ENCODE measurements at regions not wholly inside any gene's neighbourhood (a gene's known extent, or its start where the extent isn't known, plus 50 kb on each side); places are given as distances from the start of the nearest gene placed in this dataset.

DNA sequence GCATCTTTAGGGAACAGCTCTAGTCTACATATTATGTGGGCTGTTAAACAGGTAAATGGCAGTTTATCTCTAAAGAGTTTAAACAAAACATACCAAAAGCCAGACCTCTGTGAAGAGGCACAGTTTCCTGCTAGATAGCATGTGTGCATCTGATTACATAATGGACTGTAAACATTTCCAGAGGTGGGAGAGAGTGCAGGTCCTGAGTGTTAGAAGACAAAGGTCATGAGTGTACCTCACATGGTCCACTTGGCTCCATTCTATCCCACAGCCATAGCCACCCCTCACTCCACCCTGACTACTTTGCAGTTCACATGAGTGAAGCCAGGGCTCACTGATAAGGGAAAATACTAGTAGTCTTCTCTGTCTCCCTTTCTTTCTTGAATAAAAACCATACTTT lies 233.4 kb downstream of the MTX2 start:
- no peak for DNase-seq (ENCODE audit: low read depth)

DNA sequence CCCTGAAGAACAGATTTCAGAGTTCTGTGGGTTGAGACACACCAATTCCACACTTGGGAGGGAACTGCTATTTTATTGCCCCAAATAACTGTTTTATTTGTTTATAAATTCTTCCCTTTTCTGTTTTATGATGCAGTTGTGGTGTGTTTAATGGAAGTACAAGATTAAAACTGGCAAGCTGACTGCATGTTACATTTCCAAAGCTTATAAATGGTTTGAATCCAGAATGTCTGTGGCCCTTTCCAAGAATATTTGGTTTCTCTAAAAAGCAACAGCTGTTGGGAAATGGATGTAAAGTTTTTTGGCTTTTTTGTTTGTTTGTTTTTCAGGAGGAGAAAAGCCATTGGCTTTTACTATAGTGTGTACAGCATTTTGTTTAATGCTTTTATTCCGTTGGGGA lies 234.5 kb downstream of the MTX2 start:
- no peak for DNase-seq (ENCODE audit: low read depth)

DNA sequence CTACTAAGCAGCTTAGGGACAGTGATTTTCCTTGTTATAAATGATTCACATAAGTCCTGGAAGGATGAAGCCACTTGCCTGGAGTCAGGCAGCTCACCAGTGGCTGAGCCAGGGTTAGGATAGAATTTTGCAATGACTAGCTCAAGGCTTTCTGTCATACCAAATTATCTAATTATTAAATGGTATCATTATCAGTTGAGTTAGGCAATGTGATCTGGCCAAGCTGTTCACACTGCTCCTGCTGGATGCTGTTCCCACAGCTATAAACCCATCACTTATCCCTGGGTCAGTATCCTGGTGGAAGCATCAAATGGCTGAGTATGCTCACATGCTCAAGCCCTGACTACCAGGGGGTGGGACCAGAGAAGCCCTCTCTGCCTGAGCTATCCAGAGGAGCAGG lies 235.2 kb downstream of the MTX2 start:
- no peak for DNase-seq (ENCODE audit: low read depth)

DNA sequence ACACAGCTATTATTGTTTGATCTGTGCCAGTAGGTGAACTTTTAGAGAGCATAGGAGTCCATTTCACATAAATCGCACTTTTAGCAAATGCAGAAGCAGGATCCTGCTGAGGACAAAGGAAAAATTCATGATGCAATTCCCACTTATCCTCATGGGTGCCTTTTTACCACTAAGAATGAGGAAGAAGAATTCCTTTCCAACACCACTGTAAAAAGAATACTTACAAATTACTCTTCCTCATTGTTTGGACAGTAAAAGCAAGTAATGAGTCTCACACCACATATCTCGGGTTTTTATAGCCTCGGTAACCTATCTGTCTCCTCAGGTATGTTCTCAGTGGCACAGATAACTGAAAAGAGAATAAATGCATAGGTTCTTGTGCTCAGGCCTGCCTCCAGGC lies 238.5 kb downstream of the MTX2 start:
- DNase-seq (ENCODE audit: low read depth) = no peak

DNA sequence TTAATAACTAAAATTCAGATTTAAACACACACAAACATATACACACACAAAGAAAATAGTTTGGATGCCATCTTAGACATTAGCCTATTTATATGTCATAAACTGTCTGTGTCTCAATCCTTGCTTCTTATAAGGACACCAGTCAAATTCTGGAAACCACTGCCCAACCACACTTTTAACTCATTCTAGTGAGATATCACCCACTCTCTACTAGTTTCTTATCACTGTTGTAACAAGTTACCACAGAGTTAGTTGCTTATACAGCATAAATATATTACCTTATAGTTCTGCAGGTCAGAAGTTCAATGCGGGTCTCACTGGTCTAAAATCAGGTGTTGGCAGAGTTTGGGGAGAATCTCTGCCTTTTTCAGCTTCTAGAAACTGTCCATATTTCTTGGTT lies 239.1 kb downstream of the MTX2 start:
- no peak for DNase-seq (ENCODE audit: low read depth)

DNA sequence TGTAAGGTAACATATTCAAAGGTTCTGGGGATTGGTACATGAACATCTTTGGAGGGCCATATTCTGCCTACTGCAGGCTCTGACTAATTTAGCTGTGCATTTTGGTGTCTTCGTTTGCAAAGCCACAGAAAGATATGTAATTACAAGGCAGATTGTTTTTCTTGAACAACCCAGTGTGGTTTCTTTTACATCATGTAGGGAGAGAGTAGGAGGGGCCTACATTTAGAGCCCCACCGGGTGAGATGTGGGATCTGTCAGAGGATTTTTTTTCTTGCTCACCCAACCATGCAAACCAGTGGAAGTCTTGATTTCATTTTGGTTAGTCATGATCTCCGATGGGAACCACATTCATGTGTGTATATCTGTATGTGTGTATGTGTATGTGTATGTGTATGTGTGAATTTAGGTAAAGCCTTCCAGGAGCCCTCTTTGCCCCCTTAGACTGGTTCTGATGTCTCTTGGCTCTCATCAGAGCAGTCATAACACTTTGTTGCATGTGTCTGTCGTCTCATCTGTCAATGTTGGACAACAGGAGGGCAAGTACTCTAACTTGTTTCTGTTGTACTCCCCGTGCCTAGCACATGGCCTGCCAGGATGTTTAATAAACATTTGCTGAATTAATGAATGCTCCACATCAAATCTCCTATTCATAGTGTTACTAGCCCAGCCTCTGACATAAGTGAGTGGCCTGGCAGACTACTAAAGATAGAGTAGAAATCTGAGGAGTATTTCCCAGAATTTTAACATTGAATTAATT lies 239.9 kb downstream of the MTX2 start:
- no peak for DNase-seq (ENCODE audit: low read depth)

DNA sequence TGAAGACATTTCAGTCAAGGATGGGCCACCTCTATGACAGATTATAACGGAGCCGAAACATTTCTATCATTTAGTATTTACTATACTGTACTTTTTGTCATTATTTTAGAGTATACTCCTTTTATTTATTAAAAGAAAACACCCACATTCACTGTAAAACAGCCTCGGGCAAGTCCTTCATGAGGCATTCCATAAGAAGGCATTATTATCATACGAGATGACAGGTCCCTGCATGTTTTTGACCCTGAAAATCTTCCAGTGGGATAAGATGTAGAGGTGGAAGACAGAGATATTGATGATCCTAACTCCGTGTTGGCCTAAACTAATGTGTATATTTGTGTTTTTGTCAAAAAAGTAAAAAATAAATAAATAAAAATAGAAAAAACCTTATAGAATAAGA lies 245.0 kb downstream of the MTX2 start:
- no peak for DNase-seq (ENCODE audit: low read depth)

DNA sequence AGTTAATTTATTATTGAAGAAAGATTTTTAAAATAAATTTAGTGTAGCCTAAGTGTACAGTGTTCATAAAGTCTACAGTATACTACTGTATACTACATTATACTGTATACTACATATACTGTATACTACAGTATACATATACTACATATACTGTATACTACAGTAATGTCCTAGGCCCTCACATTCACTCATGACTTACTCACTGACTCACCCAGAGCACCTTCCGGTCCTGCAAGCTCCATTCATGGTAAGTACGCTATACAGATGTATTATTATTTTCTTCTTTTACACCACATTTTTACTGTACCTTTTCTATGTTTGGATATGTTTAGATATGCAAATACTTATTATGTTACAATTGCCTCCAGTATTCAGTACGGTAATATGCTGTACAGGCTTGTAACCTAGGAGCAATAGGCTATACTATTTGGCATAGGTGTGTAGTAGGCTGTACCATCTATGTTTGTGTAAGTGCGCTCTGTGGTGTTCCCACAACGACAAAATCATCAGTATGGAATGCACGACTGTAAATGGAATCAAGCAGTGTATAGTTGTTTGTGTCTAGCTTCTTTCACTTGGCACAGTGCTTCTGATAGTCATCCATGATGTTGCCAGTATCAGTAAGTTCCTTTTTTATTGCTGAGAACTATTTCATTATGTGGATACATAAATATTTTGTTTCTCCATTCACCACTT lies 245.7 kb downstream of the MTX2 start:
- DNase-seq (ENCODE audit: low read depth) = no peak

DNA sequence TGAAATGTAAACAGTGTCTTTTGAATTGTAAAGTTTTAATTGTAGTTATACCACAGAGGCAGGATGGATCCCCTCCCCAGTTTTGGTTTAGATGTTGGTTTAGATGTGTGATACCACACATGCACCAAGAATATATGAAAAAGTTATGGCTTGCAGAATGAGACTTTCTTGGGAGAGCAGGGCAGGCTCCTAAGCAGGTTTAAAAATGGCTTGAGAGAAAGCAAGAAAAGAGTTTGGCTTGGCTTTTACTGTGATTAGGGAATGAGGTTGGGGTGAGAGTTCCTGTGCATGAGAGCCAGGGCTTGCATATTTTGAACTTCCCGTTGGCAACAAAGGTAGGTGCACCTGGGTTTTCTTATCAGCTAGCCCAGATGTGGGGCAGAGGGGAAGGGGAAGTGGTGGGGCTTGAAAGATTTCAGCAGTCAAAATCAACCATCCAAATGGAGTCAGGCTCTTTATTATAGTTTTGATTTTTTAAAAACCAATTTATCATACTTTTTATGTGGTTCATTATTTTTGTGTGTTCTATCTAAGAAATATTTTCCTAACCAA lies 246.9 kb downstream of the MTX2 start:
- no peak for DNase-seq (ENCODE audit: low read depth)

DNA sequence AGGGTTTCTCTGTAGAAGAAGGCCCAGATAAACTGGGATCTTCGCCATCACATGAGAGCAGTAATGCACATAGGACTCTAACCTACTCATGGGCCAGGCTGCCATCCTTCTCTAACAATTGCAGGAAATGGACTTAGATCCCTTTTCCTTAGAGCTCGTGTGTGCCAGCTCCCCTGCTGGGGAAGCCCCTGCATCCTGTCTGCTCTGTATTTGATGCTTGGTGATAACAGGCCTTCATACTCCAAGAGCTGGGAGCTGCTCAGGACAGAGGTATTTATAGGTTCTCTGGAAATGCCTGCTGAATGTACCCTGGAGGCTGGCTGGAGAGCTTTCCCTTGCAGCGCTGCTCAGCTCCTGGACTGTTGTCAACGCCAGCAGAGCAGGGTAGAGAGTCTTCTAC lies 249.6 kb downstream of the MTX2 start:
- DNase-seq (ENCODE audit: low read depth) = no peak

DNA sequence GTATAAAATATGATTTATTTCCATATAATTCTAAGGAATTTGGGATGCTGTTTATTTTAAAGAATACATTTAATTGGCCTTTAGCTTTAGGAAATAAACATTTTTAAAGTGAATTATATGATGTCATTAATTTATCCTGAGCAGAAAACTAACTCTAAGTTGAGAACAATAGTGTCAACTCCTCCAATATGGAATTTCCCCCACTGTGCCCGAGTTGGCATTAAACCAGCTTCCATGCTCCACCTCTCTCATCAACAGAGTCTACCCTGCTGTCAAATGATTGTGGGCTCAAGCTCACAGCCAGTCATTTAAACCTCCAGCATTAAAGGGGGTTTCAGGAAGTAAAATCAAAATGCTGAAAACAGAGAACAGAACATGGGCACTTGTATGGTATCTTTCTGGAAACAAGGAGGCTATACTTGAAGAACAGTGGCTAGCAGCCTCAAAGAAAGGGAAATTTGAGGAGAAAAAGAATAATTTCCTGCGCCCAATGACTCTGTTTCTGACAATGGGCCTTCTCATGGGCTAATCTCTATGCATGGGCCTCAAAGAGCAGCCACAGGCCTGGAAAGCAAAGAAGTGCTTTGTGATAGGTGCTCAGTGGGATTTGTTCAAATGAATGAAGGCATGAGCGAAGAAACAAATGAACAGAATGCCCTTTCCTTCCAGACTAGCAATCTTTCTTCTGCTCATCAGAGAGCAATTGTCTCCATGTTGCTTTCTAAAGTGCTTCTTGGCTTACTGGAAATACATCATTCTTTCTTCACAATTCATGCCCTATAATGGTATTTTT lies 252.8 kb downstream of the MTX2 start:
- DNase-seq (ENCODE audit: low read depth) = no peak

DNA sequence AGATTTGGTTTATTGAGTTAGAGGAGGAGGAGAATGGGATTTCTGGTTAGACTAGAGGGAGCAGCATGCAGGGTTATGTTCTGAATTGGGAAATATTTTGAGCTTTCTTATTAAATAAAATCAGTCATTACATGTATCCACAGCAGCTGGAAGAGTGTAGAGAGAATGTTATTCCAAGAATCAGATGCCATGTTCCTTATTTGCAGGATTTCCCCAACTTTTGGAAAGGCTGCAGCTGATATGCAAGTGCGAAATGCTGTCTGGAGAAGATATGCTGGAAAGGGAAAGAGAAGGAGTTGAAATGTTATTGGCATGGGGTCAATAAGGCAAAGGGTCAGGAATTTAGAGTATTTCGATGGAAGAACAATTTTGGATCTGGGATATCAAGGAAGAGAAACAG lies 255.8 kb downstream of the MTX2 start:
- no peak for DNase-seq (ENCODE audit: low read depth)

DNA sequence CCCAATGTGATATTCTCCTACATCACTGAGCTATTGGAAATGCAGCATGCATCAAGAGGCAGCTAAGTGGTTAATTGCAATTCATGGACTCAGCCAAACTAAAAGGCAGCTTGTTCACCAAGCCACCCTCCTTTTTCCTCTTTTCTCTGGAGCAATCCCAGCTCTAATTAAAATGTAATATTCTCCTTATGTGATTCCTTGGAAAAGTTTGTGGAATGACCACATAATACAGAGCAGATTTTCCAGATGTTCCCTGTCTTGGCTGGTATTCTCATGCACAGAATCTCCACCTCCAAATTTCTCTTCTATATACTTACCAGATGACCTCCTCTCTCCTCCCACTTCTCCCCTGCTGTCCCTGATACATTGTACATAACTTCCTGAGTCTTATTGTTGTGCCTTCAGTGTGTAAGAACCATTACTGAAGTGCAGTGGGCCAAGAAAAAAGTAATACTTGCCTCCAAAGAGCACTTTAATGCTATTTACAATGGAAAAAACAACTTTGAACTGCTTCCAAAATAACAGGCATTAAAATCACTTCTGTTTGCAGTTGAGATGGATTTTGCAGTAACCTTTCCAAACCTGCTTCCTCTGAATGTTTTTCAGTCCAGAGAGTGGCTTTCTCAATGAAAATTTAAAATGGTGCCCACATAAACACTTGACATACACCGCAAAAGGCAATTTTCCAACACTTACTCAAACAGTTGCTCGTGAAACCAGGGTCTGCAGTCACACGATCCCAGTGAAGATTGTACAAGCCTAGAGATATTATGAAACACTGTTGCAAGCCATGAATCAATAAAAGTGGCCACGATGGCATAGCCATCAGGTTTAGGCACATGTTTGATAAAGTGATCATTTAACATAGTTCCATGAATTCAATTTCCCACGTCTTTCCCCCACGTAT lies 258.0 kb downstream of the MTX2 start:
- DNase-seq (ENCODE audit: low read depth) = no peak

DNA sequence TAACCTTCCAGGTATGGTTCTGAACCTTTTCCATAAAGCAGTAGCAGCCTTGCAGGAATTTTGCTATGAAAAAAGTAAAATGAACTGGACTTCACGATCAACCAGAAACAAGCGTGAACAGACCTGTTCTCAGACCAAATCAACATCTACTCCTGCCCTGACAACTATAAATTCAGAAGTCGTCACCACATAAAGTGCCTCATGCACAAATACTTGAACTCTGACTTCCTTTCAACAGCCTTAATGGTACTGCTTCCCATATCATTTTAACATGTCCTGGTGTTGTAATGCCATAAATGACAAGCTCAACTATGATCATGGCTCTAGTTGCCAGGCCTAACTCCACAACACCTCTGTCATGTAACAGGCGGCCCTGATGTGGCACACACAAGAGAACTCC lies 262.4 kb downstream of the MTX2 start:
- DNase-seq (ENCODE audit: low read depth) = no peak

DNA sequence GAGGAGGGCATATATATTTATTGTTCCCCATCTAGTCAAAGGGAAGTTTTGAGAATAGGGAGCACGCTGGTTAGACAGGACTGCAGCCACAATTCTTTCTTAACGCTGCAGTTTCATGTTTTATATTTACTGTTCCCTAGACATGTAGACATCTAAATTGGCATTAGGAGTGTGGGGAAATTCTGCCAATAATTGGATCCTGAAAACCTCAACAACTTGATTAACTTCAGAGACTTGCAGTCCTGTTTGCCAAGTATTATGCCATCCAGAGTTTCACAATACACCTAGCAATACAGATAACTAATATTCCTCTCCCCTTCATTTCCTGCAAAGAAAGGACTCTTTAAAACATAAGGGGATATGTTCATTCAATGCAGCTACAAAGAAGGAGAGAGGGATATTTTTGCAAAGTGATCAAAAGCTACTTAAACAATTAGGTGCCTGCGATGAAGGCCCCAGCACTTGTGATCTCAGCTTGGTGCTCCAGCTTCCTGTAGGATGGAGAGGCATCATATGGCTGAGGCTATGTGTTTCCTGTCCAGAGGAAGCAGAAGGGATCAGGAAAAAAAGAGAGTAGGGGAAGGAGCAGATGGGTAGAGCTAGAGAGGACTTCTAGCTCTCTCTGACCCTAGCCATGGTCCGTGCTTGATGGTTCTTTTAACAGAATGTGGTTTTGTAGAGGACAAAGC lies 264.4 kb downstream of the MTX2 start:
- DNase-seq (ENCODE audit: low read depth) = no peak

DNA sequence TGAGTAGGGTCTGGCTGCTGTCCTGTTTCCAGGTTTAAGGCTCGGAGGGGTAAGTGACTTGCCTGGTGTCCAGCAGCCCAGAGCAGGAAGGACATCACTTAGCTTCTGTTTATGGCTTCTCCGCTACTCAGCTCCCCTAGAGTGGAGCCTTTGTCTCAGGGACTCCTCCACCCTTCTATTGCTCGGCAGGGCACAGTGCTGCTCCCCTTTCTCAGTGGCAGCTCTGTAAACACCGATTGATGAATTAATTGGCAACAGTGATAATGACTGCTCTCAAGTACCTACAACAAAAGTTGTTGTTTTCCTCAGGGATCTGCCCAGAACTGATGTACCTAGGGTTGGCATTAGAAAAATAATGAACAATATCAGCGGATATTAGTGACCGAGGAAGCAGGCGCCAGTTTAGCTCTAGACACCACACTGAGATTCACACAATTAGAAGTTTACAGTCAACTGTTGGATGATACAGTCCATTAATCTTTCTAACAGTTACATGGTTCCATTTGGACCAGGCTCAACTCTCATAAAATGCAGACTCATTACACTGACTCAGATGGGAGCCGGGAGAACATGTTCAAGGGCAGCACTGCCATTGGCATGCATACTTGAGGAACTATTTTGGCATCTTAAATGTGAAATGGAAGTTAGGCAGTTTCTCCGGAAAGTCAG lies 265.7 kb downstream of the MTX2 start:
- no peak for DNase-seq (ENCODE audit: low read depth)

DNA sequence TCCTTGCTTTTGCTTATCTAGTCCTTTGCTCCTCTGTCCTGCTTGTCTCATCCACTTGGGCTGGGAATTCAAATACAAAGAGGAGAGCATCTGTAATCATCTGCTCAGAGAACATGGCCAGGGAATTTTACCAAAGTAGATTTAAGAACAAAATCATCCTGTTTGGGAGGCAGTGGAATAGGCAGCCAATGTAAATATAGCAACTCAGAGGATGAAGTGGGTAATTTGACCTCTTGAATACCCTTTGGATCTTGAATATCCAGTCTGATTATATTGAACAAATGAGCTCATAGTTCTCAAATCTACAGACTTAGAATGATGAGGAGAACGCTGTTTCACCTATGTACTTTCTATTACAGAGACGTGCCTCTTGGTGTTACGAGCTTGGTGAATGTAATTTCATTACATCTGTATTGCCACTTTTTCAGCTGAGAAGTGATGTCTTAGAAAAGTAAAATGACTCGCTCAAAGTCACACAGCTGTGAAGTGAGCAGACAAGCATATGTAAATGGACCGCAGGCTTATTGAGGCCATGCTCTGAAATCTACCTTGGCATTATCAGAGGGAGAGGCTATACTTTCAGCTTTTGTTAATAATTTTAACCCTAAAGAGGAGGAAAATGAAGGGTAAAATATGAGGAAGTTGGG lies 266.3 kb downstream of the MTX2 start:
- no peak for DNase-seq (ENCODE audit: low read depth)

DNA sequence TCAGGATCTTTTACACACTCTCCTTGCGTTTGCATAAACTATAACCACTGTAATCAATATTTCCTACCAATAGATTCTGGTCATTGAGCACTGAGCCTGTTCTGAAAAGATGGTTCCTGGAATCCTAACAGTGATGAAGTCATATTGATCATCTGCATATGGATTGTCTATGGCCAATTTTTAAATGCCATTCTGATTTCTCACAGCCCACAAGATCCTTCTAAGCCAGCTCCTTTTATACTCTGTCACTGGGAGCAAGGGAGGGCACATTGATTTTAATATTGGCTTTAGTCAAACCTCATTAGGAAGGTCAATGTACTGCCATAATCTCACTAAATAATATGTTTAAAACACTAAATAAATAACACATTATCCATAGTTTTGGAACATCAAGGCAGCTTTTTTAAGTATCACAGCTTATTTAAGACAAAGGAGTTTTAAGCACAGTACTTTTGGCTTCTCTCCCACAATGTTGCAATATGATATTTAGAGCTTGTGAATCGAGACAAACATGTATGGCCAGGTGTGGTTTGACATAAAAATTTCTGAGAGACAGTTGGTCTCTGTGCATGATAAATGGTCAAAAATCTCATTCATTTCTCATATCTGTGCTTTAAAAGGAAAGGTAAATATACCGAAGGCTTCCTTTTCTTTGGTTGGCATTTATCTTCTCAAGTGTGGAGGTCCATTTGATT lies 267.3 kb downstream of the MTX2 start:
- DNase-seq (ENCODE audit: low read depth) = no peak

DNA sequence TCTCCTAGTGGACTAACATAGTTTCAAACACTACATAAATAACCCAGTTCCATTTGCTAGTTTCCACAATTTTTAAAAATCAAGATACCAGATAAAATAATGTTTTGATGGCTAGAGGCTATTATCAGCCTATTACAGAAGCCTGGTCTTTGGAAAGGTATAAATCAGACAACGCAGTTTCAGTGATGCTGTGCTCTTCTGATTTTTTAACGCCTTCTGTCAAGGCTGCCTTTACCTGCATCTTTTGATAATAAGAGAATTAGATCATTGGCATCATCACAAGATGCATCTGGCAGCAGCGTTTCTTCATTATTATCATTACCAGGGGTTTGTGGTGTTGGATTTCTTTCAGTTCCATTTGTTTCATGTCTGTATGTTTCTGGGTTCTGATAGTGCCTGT lies 268.7 kb downstream of the MTX2 start:
- DNase-seq (ENCODE audit: low read depth) = no peak

All from stimulated activated CD8-positive, alpha-beta memory T cell treated with anti-CD3 and anti-CD28 coated beads, Interleukin-12 subunit alpha, Interleukin-12 subunit beta, amount 100 ng/mL, for 4 hours (primary cell).